Peyer's patch (tissue), 4 donors: ENCODE measurements at regions not wholly inside any gene's neighbourhood (a gene's known extent, or its start where the extent isn't known, plus 50 kb on each side); places are given as distances from the start of the nearest gene placed in this dataset.

Experiments used
- DNase-seq, 3 donors: peaks; one replicate each; pipeline ENCODE4 v3.0.0-alpha.2; 2017 to 2019
- H3K27ac ChIP-seq, 4 donors: fragments of 200-600 bp; sonication (generic); one replicate each; pipeline ENCODE4 v1.5.1; 2016 to 2019
- H3K27me3 ChIP-seq, 2 donors: fragments of 200-600 bp; sonication (generic); one replicate each; pipeline ENCODE4 v1.5.1; 2019
- H3K36me3 ChIP-seq, 3 donors: fragments of 200-600 bp; sonication (generic); one replicate each; pipeline ENCODE4 v1.5.1; 2016 to 2019
- H3K4me1 ChIP-seq, 4 donors: fragments of 200-600 bp; sonication (generic); one replicate each; pipeline ENCODE4 v1.5.1; 2016 to 2019
- H3K4me3 ChIP-seq, 4 donors: fragments of 200-600 bp; sonication (generic); 1 replicate in 3 of 4; 2 replicates in 1 of 4; pipeline ENCODE4 v1.5.1; 2016 to 2019; ENCODE audit warnings: mild to moderate bottlenecking in 1 of 4
- H3K9me3 ChIP-seq, 4 donors: fragments of 200-600 bp; sonication (generic); one replicate each; pipeline ENCODE4 v1.5.1; 2016 to 2019; ENCODE audit warnings: mild to moderate bottlenecking in 1 of 4
- POLR2A ChIP-seq, 2 donors: fragments of 450-650 bp; IDR thresholded peaks; one replicate each; pipeline ENCODE4 v1.5.1; 2017; ENCODE audit warnings: antibody characterized with exemption in 2 of 2, mild to moderate bottlenecking in 2 of 2, moderate library complexity in 2 of 2
- TF ChIP-seq, protein P1 (sequence below), 6 experiments: fragments of 450-650 bp in 4 of 6; fragments of 200-600 bp in 2 of 6; sonication (generic) in 1 of 6; IDR thresholded peaks; one replicate each; pipeline ENCODE4 v1.5.1; 2017 to 2019; ENCODE audit warnings: antibody characterized with exemption in 6 of 6, mild to moderate bottlenecking in 3 of 6, moderate library complexity in 1 of 6

DNA sequence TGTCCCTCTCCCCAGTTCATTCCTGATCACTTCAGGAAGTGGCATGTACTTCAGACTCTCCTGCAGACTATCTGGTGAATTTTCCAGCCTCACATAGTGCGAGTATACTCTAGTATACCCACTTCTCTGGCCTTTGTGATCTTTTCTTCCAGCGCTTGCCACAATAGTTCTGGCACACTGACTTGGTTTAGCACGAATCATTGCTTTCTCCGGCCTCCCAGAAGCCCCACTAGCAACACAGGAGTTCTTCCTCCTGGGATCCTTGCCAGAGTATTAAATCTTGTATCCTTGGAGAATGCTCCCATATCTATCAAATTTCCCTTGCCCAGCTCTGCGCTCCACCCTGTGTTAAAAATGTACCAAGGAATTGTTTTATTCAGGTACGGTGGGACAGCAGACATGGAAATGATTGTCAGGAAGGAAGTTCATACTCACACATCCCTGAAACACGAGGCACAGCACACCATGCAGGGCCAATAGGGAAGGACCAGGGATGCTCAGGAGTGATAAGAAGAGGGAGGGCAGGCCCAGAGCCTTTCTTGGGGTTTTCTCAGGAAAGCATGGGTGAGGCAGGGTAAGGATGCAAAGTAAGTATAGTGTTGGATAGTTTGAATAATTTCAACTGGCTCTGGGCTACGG, 136.7 kb downstream of the ADSS2 start:
- Histone ChIP-seq H3K27me3 (no peaks in the 10 kb centered on the region), H3K36me3 (no peaks in the 10 kb centered on the region), H3K4me1 (peaks cover 0 to 8% (median 2%) of the 10 kb centered on the region in 4 donors), H3K4me3 (no peak overlapping the region), H3K9me3 (no peaks in the 10 kb centered on the region), H3K27ac (no peak overlapping the region)
- no peak for DNase-seq
- TF ChIP-seq, protein P1, sequence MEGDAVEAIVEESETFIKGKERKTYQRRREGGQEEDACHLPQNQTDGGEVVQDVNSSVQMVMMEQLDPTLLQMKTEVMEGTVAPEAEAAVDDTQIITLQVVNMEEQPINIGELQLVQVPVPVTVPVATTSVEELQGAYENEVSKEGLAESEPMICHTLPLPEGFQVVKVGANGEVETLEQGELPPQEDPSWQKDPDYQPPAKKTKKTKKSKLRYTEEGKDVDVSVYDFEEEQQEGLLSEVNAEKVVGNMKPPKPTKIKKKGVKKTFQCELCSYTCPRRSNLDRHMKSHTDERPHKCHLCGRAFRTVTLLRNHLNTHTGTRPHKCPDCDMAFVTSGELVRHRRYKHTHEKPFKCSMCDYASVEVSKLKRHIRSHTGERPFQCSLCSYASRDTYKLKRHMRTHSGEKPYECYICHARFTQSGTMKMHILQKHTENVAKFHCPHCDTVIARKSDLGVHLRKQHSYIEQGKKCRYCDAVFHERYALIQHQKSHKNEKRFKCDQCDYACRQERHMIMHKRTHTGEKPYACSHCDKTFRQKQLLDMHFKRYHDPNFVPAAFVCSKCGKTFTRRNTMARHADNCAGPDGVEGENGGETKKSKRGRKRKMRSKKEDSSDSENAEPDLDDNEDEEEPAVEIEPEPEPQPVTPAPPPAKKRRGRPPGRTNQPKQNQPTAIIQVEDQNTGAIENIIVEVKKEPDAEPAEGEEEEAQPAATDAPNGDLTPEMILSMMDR (IDR thresholded peaks at IDR 0.05), result no peak
- TF ChIP-seq POLR2A (IDR thresholded peaks at IDR 0.05), result no peak

DNA sequence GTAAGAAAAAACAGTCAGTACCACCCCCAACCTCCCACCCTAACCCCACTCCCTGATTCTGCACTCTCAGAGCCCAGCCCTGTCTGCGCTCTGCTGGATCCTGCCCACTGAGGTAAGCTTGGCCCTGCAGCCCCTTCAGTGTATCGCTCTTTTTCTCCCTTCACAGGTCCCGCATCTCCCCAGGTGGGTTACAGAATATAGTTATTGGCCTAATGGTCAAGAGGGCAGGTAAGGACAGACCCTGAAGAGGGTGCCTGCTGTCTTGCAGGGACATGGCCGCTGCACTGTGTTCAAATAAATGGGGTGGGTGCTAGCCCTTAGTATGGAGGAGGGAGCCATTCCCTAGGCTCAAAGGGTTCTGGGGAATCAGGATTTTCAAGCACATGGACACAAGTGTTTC, 135.7 kb downstream of the ADSS2 start:
- Histone ChIP-seq H3K4me3 (no peak overlapping the region), H3K27me3 (no peaks in the 10 kb centered on the region), H3K36me3 (no peaks in the 10 kb centered on the region), H3K4me1 (peaks cover 0 to 10% (median 2%) of the 10 kb centered on the region in 4 donors), H3K9me3 (no peaks in the 10 kb centered on the region), H3K27ac (no peak overlapping the region)
- TF ChIP-seq POLR2A (IDR thresholded peaks at IDR 0.05), result no peak
- TF ChIP-seq, protein P1 (IDR thresholded peaks at IDR 0.05), result no peak
- no peak for DNase-seq

DNA sequence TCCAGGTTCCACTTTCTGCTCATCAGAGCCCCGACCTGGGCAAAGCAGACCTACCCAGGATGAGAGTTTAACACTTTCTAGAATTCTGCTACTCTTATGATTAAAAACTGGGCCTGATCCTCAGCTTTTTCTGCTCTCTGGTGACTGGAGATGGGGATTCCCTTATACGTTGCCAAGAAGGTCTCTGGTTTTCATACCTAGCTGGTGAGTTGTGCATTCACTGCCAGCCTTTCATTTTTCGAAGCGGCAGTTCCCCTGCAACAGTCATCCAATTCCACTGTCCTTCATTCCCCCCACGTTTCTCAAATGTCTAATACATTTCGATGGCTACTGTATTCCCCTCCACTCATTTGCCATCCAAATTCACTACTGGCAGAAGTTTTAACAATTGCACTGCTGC, 135.3 kb downstream of the ADSS2 start:
- H3K27me3 ChIP-seq, result no peaks in the 10 kb centered on the region
- H3K4me1 ChIP-seq, result peaks cover 0 to 10% (median 2%) of the 10 kb centered on the region in 4 donors
- no peaks in the 10 kb centered on the region for H3K9me3 ChIP-seq
- no peak for DNase-seq
- no peak overlapping the region for H3K4me3 ChIP-seq
- H3K36me3 ChIP-seq, result no peaks in the 10 kb centered on the region
- TF ChIP-seq, protein P1 (IDR thresholded peaks at IDR 0.05), result no peak
- TF ChIP-seq POLR2A (IDR thresholded peaks at IDR 0.05), result no peak
- H3K27ac ChIP-seq, result no peak overlapping the region

DNA sequence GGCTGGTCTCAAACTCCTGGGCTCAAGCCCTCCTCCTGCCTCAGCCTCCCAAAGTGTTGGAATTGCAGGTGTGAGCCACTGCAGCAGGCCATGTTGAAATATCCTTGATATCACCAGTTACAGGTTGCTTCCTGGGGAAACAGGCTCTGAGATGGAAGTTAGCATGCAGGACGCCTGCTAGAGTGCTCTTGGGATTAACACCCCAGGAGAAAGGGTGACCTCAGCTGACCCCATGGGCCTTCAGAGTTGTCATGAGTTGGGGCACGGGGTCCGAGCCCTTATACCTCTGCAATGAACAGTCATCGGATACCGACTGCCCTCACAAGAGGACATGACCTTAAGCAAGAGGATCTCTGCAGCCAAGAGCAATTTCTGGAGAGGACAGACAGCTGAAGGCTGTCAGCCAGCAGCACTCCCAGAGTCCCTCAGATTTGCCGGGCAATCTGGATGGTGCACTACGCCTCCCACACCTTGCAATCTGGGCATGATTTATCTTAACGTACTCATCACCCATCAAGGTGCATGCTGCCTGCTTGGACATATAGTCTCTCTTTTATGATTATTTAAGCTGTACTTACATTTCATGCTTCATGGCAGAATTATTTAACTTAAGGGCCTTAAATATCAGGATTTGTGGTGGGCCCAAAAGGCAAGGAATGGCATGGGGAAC, 134.6 kb downstream of the ADSS2 start:
- no peak overlapping the region for H3K4me3 ChIP-seq
- no peaks in the 10 kb centered on the region for H3K9me3 ChIP-seq
- no peak for TF ChIP-seq POLR2A (IDR thresholded peaks at IDR 0.05)
- TF ChIP-seq, protein P1 (IDR thresholded peaks at IDR 0.05), result no peak
- peaks cover 0 to 10% (median 2%) of the 10 kb centered on the region in 4 donors for H3K4me1 ChIP-seq
- no peaks in the 10 kb centered on the region for H3K27me3 ChIP-seq
- H3K27ac ChIP-seq, result no peak overlapping the region
- no peaks in the 10 kb centered on the region for H3K36me3 ChIP-seq
- no peak for DNase-seq

DNA sequence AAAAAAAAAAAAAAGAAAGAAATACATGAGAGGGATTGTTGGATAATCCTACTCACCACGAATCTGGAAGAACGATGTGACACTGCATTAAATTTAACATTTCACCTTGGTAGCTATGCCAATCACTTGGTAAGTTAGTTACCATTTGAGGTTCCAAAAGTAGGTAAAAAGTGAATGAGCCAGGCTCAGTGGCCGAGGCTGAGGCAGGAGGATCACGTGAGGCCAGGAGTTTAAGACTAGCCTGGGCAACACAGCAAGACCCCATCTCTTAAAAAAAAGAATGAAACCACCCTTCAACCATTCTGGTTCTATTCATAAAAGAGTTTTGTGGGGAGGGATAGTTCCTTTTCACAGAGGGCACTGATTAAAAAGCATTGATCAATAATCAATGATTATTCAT, 133.6 kb downstream of the ADSS2 start:
- Histone ChIP-seq H3K27me3 (no peaks in the 10 kb centered on the region), H3K27ac (no peak overlapping the region), H3K9me3 (no peaks in the 10 kb centered on the region), H3K4me1 (peaks cover 0 to 11% (median 7%) of the 10 kb centered on the region in 4 donors), H3K4me3 (no peak overlapping the region), H3K36me3 (no peaks in the 10 kb centered on the region)
- TF ChIP-seq POLR2A (IDR thresholded peaks at IDR 0.05), result no peak
- TF ChIP-seq, protein P1 (IDR thresholded peaks at IDR 0.05), result no peak
- no peak for DNase-seq
